IPS-15b (cell line): ENCODE measurements at regions not wholly inside any gene's neighbourhood (a gene's known extent, or its start where the extent isn't known, plus 50 kb on each side); places are given as distances from the start of the nearest gene placed in this dataset.
"Not testable (repeated sequence)": the region's sequence is repeated elsewhere in the genome, so short reads cannot be mapped to it uniquely, and the experiment has no call there.

ENCODE experiments used
- H3K27me3 ChIP-seq: one replicate; pipeline ENCODE4 v1.6.1; 2013; ENCODE audit warnings: low read length; ENCODE audit not compliant: control insufficient read depth, insufficient read depth
- H3K36me3 ChIP-seq: one replicate; pipeline ENCODE4 v1.6.1; 2013; ENCODE audit warnings: low read length; ENCODE audit not compliant: control insufficient read depth, insufficient read depth
- H3K4me1 ChIP-seq: one replicate; pipeline ENCODE4 v1.6.1; 2013; ENCODE audit warnings: mild to moderate bottlenecking, low read length; ENCODE audit not compliant: control insufficient read depth, insufficient read depth
- H3K4me3 ChIP-seq: one replicate; pipeline ENCODE4 v1.5.1; 2013; ENCODE audit warnings: low read depth, low read length
- H3K9ac ChIP-seq: one replicate; pipeline ENCODE4 v1.6.1; 2013; ENCODE audit warnings: low read depth, mild to moderate bottlenecking, low read length
- H3K9me3 ChIP-seq: one replicate; pipeline ENCODE4 v1.6.1; 2013; ENCODE audit warnings: mild to moderate bottlenecking, low read length; ENCODE audit not compliant: control insufficient read depth, insufficient read depth

- Histone ChIP-seq H3K9ac (no peak overlapping the region), H3K9me3 (peaks cover 23% of the 10 kb centered on the region), H3K27me3 (no peaks in the 10 kb centered on the region), H3K4me1 (no peaks in the 10 kb centered on the region), H3K4me3 (no peak overlapping the region), H3K36me3 (no peaks in the 10 kb centered on the region)
These were observed 895.7 kb downstream of the TMEM121 start for GRCh38 chr14:106422066-106422465.

GRCh38 chr14:106425150-106425549 lies 898.8 kb downstream of the TMEM121 start:
- not testable (repeated sequence) for H3K36me3 ChIP-seq, H3K4me1 ChIP-seq, H3K4me3 ChIP-seq, H3K27me3 ChIP-seq, H3K9me3 ChIP-seq, H3K9ac ChIP-seq

GRCh38 chr14:106436310-106436905 lies 910.0 kb downstream of the TMEM121 start:
- Histone ChIP-seq H3K4me1 (no peaks in the 10 kb centered on the region), H3K36me3 (no peaks in the 10 kb centered on the region), H3K27me3 (no peaks in the 10 kb centered on the region), H3K9ac (no peak overlapping the region), H3K4me3 (no peak overlapping the region), H3K9me3 (peaks cover 3% of the 10 kb centered on the region)

- Histone ChIP-seq H3K4me1 (no peaks in the 10 kb centered on the region), H3K36me3 (no peaks in the 10 kb centered on the region), H3K9ac (no peak overlapping the region), H3K4me3 (no peak overlapping the region), H3K9me3 (peaks cover 3% of the 10 kb centered on the region), H3K27me3 (no peaks in the 10 kb centered on the region)
These were observed 916.5 kb downstream of the TMEM121 start for GRCh38 chr14:106442857-106443256.

- no peak overlapping the region for H3K9ac ChIP-seq
- no peaks in the 10 kb centered on the region for H3K4me1 ChIP-seq
- H3K9me3 ChIP-seq = peaks cover 3% of the 10 kb centered on the region
- H3K36me3 ChIP-seq = no peaks in the 10 kb centered on the region
- H3K27me3 ChIP-seq = no peaks in the 10 kb centered on the region
- H3K4me3 ChIP-seq = no peak overlapping the region
These were observed 928.6 kb downstream of the TMEM121 start for GRCh38 chr14:106455026-106455425.

GRCh38 chr14:106459971-106460730 lies 933.8 kb downstream of the TMEM121 start:
- H3K4me3 ChIP-seq = no peak overlapping the region
- no peaks in the 10 kb centered on the region for H3K4me1 ChIP-seq
- no peaks in the 10 kb centered on the region for H3K27me3 ChIP-seq

GRCh38 chr14:106460916-106461315 lies 934.5 kb downstream of the TMEM121 start:
- Histone ChIP-seq H3K9me3 (no peaks in the 10 kb centered on the region), H3K36me3 (no peaks in the 10 kb centered on the region), H3K9ac (no peak overlapping the region), H3K4me3 (no peak overlapping the region), H3K27me3 (no peaks in the 10 kb centered on the region), H3K4me1 (no peaks in the 10 kb centered on the region)

More at GRCh38 chr14:106459971-106460730, 933.8 kb downstream of the TMEM121 start:
- Histone ChIP-seq H3K9ac (no peak overlapping the region), H3K9me3 (no peaks in the 10 kb centered on the region), H3K36me3 (no peaks in the 10 kb centered on the region)

- not testable (repeated sequence) for H3K36me3 ChIP-seq, H3K9ac ChIP-seq, H3K27me3 ChIP-seq, H3K4me1 ChIP-seq, H3K9me3 ChIP-seq, H3K4me3 ChIP-seq
These were observed 940.1 kb downstream of the TMEM121 start for GRCh38 chr14:106466483-106466882.

GRCh38 chr14:106468869-106469268 lies 942.5 kb downstream of the TMEM121 start:
- H3K9me3 ChIP-seq, H3K36me3 ChIP-seq, H3K4me3 ChIP-seq, H3K27me3 ChIP-seq, H3K9ac ChIP-seq, H3K4me1 ChIP-seq: not testable (repeated sequence)

GRCh38 chr14:106470028-106470427 lies 943.6 kb downstream of the TMEM121 start:
- not testable (repeated sequence) for H3K27me3 ChIP-seq, H3K36me3 ChIP-seq, H3K4me1 ChIP-seq, H3K4me3 ChIP-seq, H3K9me3 ChIP-seq, H3K9ac ChIP-seq

- H3K9me3 ChIP-seq, H3K4me3 ChIP-seq, H3K4me1 ChIP-seq, H3K27me3 ChIP-seq, H3K9ac ChIP-seq, H3K36me3 ChIP-seq: not testable (repeated sequence)
These were observed 948.1 kb downstream of the TMEM121 start for GRCh38 chr14:106474261-106475028.

- H3K9me3 ChIP-seq, H3K4me3 ChIP-seq, H3K36me3 ChIP-seq, H3K27me3 ChIP-seq, H3K9ac ChIP-seq, H3K4me1 ChIP-seq: not testable (repeated sequence)
These were observed 948.8 kb downstream of the TMEM121 start for GRCh38 chr14:106475214-106475613.
